NCI-H2107 treated with DMSO at 0.1 percent for 48 hours (cell line): ENCODE measurements at regions not wholly inside any gene's neighbourhood (a gene's known extent, or its start where the extent isn't known, plus 50 kb on each side); places are given as distances from the start of the nearest gene placed in this dataset.

Experiments used
- DNase-seq: peaks from one replicate; lab custom pipeline; 2025; ENCODE audit not compliant: unreplicated experiment; lab: John Stamatoyannopoulos, UW

DNA sequence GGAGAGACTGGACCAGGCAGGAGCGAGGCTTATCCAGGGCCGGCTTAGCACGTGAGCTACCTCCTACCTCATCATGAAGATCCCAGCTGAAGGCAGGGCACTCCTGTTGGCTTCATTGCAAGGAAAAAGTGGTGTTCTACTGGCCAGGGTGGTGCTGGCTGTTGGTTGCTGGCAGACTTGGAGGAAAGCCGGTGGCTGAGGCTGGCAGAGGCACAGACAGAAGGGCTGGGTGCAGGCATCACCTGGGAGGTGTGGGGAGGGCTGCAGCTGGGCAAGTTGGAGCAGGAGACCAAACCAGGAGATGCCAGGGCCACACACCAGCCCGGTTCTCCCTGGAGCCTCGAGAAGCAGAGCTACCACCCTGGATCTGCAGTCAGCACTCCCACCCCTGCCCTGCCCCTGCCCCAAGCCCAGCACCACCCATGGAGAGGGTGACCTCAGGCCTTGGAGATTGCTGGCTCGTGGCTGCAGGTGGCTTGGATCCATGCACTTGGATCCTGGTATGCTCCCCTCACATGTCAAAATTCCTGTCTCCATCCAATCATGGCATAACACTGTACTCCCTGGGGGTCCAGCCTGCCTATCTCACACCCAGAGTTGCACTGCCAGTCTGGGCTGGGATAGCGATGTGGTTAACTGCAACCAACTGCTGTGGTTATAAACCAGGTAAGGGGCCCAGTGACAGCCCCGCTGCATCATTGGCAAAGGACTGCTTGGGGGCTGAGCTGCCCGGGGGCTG lies 49.7 kb downstream of the GLI2 start:
- DNase-seq, result no peak

DNA sequence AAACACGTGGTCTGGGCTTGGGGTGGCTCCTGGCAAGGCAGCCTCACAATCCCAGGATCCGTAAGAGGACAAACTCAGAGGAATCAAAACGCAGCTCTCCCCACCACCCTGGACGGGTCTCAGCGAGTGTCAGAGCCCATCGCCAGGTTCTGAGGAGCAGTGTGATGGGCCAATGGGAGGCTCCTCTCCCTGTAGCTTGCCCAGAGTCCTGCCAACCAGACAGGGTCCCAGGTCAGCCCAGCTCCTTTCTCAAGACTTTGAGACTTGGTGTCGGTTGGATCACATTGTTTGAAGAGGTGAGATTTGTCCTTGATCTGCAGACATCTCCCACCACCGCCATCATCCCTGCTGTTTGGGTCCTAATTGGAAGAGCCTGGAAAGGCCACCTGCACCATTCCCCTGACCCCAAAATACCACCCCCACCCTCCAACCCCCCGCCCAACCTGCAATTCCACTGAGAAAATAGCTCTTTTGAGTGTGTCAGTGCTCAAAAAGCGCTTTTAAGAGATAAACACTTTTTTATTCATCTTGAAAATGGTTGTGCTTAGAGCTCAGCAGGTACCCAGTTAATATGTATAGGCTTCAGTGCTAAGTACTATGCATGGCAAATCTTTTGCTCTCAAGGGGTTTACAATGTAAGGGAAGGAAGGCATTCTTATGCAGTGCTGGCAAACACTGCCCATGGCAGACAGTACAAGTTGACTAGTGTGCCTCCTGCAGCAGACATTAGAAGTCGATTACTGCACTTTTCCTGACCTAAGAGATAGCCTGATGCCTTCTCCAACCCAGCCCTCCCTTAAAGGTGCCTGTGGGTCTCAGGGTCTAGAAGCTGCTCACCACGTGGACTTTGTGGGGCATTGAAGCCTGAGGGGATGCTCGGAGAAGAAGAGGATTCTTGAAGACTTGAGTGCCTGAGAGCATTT lies 50.6 kb downstream of the GLI2 start:
- no peak for DNase-seq

DNA sequence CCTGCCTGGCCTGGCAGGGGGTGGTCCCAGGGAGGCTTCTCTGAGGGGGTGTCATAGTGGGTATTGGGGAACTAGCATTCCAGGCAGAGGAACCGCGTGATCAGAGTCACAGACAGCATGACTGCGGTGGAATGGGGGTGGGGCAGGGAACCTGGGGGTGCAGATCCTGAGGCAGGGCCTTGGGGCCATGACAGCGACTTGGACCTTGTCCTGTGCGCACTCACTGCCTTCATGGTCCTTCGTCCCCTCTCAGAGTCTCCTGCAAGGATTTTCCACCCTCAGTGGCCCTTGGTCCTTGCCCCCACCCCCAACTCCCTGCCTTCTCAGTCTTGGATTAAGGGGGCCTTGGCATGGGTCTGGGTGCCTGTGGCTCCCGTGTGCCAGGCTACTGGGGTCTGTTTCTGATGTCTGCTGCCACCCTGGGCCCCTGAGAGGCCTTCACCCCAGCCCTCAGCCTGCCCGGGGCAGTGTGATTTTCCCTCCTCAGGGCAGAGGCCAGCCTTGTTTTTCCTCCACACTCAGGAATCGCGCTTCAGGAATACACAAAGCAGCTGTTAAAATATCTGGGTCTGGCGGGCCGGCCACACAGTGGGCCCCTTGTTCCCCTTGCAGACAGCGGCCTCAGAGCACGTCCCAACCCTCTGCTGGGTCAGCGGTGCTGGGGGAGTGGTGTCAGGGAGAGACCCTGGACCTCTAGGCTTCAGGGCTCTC lies 51.6 kb downstream of the GLI2 start:
- DNase-seq, result no peak

DNA sequence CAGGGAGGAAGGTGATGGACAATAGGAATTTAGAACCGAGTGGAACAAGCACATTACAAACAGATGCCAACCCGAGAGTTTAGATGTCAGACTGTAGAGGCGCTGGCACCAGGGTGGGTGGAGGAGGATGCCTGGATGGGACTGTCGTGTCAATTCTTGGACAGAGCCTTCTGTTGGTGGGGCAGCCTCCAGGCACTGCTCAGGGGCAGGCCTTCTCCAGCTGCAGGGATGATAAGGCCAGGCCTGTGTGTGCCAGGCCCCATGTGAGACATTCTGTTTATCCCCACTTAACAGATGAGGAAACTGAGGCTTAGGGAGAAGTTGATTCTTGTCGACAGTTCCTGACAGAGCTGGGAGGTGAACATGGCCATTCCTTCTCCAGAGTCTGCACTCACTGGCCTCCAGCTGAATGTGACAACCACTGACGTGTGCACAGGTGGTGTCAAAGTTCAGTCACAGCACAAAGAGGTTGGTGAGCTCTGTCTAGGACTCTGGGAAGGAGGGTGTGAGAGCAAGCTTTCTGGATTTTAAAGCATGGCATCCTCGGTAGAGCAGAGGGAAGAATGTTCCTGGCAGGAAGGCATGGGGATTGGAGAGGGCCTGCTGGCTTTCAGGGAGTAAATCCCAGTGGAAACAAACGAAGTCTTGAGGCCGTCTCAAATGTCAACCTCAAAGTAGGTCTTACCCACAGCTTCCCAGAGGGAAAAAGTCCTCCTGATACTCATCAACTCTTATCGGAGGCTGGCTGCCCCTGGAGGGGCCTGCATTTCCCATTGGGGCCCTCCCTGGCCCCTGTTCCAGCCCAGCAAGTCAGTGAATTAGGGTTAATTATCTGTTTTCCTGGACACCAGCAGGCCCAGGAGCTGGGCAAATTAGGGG lies 52.4 kb downstream of the GLI2 start:
- peak; percentile 22 for DNase-seq

DNA sequence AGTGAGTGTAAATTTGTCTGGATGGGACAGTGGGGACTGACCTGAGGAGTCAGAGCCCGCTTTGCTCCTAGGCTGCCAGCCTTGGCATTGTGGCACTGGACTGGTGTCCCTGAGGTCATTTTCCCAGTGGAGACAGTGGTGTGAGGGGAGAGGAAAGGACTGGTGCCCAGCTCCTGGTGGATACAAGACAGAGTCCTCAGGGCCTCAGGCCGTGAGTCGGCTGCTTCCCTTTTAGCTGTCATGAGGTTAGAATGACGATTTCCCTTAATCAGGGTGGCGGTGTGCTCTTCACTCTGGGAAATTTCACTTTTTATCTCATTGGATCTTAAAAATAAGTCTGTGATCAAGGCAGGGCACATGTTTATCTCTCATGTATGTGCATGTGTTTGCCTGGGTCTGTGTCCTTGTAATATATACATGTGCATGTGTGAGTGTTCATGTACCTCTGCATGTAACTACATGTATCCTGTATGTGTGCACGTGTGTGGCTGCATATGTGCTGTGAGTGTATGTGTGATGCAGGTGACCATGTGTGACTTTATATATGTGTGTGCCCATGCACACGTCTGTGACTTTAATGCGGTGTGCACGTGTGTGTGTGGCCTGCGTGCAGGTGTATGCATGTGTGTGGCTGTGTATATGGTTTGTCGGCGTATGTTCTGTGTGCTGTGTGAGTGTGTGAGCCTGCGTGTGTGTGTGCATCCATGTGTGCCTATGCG lies 55.7 kb downstream of the GLI2 start:
- no peak for DNase-seq

DNA sequence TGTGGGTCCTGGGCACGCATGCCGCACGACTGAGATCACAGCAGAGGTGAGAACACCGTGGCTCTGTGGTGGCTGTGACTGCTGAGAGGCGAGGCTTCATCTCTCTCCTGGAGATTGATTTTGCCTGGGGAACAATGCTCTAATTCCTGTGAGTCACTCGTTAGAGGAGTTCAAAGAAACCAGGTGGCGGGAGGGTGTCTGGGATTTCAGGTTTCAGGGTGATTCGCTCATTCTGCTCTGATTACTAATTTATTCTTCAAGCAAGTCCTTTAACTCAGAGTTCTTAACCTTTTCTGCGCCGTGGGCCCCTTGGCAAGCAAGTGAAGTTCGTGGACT lies 56.3 kb downstream of the GLI2 start:
- peak; percentile 20 for DNase-seq

DNA sequence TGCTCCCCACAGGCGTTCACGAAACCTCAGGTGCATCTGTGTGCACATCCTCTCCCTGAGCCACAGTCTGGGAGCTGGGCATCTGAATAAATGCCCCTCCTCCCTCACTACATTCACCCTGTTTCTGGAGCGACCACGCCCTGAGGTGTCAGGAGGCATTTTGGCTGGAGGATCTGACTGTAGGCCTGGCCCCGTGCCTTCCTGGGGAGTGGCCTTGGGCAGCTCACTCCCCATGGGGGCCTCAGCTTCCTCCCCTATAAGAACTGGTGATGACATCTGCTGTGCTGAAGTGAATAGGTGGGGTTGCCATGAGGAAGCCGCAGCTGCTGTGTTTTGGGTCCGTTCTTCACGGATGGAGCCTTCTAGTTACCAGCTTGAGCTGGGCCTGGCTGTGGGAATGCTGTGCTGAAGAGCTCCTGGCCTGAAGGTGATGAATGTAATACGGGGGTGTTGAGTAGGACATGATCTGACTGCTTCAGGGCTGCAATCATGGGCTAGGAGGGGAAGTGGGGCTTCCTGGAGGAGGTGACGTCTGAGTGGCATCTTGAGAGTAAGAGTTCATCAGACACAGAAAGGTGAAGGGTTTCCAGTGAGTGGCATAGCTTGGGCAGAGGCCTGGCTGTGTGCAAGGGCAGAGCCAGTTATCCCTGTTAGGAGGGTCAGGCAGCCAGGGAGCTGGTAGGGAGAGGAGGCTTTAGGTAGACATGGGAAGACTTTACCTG lies 58.2 kb downstream of the GLI2 start:
- DNase-seq, result no peak

DNA sequence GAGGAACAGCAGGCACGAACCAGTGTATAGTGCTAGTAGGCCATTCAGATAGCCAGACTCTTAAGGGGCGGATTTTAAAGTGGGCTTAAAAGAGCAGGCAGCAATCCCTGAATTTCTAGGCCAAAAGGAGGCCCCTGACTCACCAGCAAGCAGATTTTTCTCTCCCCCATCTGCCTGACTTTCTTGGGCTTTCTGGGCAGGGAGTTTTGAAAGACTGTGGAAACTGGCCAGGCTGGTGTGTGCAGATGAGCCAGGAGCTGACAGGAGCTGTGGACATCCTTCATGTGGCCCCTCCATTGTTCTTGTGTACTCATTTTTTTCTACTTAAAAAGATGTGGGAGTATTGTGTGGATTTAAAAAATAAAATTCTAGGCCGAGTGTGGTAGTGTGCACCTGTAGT lies 59.0 kb downstream of the GLI2 start:
- no peak for DNase-seq

DNA sequence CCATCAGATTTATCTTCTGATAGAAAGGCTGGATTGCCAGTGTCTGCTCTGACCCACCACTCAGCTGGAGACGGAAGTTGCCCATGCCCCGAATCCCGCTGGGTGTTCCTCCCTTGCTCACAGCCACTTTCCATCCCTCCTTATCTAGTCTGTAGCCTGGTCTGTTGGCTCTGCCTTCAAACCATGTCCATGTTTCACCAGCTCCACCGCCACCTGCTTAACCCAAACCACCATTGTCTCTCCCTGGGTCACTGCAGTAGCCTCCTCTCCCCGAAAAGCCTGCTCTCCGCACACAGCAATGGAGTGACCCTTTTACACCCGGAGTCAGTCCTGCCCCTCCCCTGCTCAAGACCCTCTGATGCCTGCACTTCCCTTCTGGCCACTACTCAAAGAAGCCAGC lies 60.4 kb downstream of the GLI2 start:
- DNase-seq, result no peak

DNA sequence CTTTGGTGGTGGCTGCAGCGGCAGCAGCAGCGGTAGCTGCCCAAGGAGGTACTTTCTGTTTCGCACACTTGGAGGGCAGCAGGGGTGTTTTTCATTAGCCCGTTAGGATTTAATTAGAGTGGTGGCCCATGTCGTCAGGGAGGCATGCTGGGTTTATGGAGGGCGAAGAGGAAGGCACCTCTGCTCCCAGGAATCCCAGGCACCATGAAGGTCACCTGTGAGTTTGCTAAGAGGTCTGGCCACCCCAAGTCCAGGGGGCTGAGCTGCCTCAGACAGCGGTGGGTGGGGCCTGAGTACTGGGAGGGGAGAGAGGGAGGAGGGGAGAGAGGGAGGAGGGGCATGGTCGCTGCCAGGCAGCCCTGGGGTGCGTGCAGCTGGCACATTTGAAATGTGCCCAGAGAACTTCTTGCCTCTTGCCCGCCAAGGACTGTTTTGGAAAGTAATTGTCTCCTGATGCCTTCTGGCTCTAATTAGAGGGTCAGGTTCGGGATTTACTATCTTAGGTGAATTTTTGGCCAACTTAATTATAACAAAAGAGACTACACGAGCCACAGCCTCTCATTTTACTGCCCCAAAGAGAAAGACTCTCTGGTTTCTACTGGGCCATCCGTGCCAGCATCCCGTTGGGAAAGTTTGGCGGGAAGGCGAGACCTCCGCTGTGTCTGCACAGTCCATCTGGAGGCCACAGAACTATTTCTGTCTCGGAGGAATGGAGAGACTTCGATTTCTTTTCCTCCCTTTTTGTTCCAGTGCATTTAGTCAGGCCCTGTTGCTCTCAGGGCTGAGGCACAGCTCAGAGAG lies 62.0 kb downstream of the GLI2 start:
- no peak for DNase-seq

DNA sequence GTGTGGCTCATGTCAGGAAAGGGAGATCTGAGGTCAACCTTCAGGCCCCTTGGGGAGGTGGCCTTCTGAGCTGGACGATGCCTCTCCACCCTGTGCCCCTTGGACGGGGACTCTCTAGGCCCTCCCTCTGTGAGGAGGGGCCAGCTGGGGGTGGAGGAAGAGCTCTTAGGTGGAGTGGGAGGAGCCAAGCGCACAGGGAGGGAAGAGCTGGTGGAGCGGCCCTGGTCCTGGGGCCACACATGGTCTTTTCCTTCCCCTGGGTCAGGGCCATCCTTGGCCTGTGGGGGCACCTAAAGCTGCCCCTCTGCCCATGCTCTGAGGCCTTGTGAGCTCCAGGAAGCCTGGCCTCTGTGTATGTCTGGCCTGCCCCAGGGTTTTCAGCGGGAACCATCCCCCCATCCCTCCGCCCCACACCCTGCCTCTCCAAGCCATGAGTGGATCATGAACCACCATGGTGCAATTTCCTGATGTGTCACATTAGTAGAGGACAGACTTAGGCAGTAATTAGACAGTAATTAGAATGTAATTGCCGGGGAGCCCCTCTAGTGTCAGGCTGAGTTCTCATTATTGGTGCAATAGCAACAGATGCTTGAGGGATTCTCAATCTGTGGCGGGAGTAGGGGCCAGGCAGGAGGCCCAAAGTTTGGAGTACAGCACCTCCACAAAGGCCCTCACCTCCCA lies 63.0 kb downstream of the GLI2 start:
- DNase-seq, result no peak

DNA sequence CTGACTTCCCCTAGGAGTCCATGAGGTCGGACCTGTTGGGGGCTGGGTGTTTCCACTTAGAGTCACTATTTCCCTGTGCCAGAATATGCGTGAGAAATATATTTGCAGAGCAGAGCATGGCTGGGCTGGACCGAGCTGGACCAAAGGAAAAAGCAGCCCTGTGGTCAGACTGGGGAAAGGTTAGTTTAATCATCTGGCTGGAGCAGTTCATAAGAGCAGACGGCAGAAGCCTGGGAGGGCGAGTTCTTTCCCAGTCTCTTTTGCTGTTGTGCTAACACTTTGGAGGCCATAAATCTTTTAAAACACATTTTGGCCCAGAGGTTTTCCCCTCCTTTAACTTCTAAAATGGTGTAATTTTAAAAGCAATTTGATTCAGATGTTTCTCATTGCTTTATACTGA lies 66.5 kb downstream of the GLI2 start:
- DNase-seq, result no peak

DNA sequence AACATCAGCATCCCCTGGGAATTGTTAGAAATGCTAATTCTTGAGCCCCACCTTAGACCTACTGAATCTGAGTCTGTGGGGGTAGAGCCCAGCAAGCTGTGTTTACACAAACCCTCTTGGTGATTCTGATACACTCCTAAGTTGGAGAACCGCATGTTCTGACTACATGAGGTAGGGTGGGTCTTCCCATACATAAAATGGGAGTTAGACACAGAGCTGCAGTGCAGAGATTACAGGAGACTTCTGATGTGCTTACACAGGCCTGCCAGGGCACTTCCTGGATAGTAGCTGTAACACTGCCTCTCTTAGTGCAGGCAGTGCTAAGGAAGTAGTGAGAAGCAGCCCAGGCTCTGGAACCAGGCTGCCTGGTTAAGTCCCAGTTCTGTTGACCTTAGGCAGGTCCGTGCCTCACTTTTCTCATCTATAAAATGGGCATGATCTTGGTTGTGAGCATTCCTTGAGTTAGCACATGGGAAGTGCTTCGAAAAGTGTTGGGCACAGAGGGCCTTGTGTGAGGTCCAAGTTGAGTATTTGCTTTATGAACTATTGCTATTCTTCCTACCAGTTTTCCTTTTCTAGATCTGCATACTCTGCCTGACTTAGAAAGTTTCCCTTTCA lies 67.3 kb downstream of the GLI2 start:
- no peak for DNase-seq

DNA sequence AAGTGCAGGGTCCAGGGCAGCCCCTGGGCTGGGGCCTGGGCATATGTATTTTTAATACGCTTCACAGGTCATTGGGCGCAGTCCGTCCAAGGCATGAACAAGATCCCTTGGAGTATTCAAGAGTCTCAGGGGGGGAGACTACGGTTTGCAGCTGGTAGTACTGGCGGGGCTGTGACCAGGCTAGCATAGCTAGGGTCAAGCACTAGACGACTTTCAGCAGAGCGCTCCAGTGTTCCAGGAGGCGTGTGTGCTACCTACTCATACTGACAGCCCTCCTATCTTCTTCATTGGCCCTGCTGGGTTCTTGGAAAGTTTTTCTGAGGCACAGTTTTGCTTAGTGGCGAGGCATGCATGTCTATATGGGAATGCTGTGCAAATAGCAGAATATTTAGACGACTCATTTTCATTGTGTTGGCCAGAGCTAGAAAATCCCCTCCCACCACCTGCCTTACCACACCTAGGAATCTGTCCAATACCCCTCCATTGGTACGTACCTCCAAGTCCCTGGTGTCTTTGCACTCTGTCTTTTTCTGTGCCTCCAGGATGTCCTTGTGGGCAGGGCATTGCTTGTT lies 68.2 kb downstream of the GLI2 start:
- no peak for DNase-seq

DNA sequence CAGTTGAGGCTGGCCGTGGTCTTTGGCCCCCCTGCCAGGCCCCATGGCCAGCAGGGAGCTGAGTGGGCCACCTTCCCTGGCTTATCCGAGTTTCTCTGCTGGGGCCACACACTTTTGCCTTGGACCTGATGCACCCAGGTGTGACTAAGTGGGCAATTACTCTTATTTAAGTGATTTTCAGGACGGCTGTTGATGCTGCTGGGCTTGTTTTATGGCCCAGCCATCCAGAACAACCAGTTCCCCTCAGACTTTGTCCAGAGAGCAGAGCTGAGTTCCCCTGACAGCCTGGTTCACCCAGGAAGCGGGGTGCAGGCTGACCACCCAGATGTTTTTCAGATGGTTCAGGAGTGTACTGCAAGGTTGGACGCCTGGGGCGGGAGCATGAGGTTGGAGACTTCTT lies 68.8 kb downstream of the GLI2 start:
- DNase-seq, result no peak

DNA sequence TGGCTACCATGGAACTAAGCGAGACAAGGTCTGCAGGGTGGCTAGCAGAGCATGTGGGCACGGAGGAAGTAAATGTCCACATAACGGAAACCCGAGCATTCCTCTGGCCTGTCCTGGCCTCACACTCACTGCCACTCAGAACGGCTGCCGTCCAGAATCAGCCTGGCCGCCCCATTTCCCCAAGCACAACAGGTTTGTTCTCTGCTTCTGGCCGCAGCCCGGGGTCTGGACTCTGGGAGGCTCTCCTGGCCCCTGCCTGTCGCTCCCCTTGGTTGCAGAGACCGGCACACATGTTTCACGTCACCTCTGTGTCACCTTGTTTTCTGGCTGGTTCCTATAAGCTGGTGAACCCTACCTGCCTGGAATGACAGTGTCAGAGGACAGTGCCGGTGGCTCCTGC lies 69.3 kb downstream of the GLI2 start:
- DNase-seq, result no peak

DNA sequence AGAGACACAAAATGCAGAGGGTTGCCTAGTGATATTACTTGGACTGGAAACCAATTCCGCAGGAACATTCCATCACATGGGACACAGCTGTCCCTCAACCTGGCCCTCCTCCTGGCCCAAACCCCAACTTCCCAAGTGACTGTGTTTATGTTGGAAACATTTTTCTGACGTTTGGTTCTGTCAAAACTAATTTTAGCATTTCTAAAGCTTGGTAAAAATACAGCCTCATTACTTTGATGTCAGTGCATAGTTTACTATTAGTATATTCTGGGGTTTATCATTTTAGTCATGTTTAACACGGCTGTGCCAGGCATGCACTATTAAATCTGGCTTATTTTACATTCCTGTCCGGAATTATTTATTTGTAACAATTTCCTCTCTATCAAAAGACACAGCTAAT lies 69.9 kb downstream of the GLI2 start:
- DNase-seq, result no peak
